GM23338 (cell line): ENCODE measurements at regions not wholly inside any gene's neighbourhood (a gene's known extent, or its start where the extent isn't known, plus 50 kb on each side); places are given as distances from the start of the nearest gene placed in this dataset.
A peak's percentile ranks its signal among the peaks of the same experiment; 100 is the strongest.

Experiments
- ATAC-seq: fragments of 200-7000 bp; cut with Tn5 transposase; 3 replicates; pipeline ENCODE4 v1.9.1; 2020
- DNase-seq: peaks from one replicate; pipeline ENCODE4 v3.0.0-alpha.2; 2015; ENCODE audit warnings: low spot score
- H2AFZ ChIP-seq: fragments of 200-600 bp; sonication (generic); 2 replicates; pipeline ENCODE4 v1.8.0; 2016; ENCODE audit warnings: antibody characterized with exemption, mild to moderate bottlenecking, moderate library complexity
- H3F3A ChIP-seq: fragments of 200-600 bp; sonication (generic); replicated peaks from 2 replicates; pipeline ENCODE4 v1.8.0; 2017; ENCODE audit warnings: antibody characterized with exemption, mixed run types, low read depth
- H3K27ac ChIP-seq: fragments of 200-600 bp; sonication (generic); 2 replicates; pipeline ENCODE4 v1.6.1; 2016; ENCODE audit warnings: low read depth
- H3K27me3 ChIP-seq: fragments of 200-600 bp; sonication (generic); 2 replicates; pipeline ENCODE4 v1.8.0; 2016; ENCODE audit warnings: mild to moderate bottlenecking, mixed run types, moderate library complexity; ENCODE audit not compliant: insufficient read depth
- H3K36me3 ChIP-seq: fragments of 200-600 bp; sonication (generic); 2 replicates; pipeline ENCODE4 v1.8.0; 2016; ENCODE audit warnings: mild to moderate bottlenecking; ENCODE audit not compliant: insufficient read depth
- H3K4me1 ChIP-seq: fragments of 200-600 bp; sonication (generic); 2 replicates; pipeline ENCODE4 v1.8.0; 2016; ENCODE audit warnings: mild to moderate bottlenecking, moderate library complexity; ENCODE audit not compliant: insufficient read depth
- H3K4me2 ChIP-seq: fragments of 200-600 bp; sonication (generic); 2 replicates; pipeline ENCODE4 v1.7.1; 2017; ENCODE audit warnings: mixed run types
- H3K4me3 ChIP-seq: fragments of 200-600 bp; sonication (generic); 2 replicates; pipeline ENCODE4 v1.6.1; 2016; ENCODE audit warnings: mixed run types
- H3K79me2 ChIP-seq: fragments of 200-600 bp; sonication (generic); replicated peaks from 2 replicates; pipeline ENCODE4 v1.8.0; 2017; ENCODE audit warnings: mild to moderate bottlenecking; ENCODE audit not compliant: insufficient read depth
- H3K9me2 ChIP-seq: fragments of 200-600 bp; sonication (generic); 2 replicates; pipeline ENCODE4 v1.8.0; 2017; ENCODE audit not compliant: insufficient read depth
- H4K20me1 ChIP-seq: fragments of 200-600 bp; sonication (generic); replicated peaks from 2 replicates; pipeline ENCODE4 v1.8.0; 2017; ENCODE audit warnings: mild to moderate bottlenecking; ENCODE audit not compliant: insufficient read depth
- H3K27ac Mint-ChIP-seq: 2 replicates; pipeline ENCODE4 v1.8.0; 2020; ENCODE audit warnings: inconsistent platforms, mild to moderate bottlenecking, moderate library complexity, mixed read lengths
- H3K27me3 Mint-ChIP-seq: 3 replicates; pipeline ENCODE4 v1.8.0; 2022; ENCODE audit warnings: low read depth, mild to moderate bottlenecking, moderate library complexity, mixed read lengths, inconsistent platforms; ENCODE audit not compliant: insufficient read depth, poor library complexity
- H3K36me3 Mint-ChIP-seq: 3 replicates; pipeline ENCODE4 v1.8.0; 2021; ENCODE audit warnings: low read depth, mild to moderate bottlenecking, inconsistent platforms, moderate library complexity, mixed read lengths
- H3K4me1 Mint-ChIP-seq: 3 replicates; pipeline ENCODE4 v1.8.0; 2020; ENCODE audit warnings: mild to moderate bottlenecking, inconsistent platforms, mixed read lengths
- H3K4me3 Mint-ChIP-seq: 3 replicates; pipeline ENCODE4 v1.8.0; 2021; ENCODE audit warnings: moderate library complexity, mild to moderate bottlenecking, inconsistent platforms, mixed read lengths
- H3K9me3 Mint-ChIP-seq: 3 replicates; pipeline ENCODE4 v1.8.0; 2020; ENCODE audit warnings: moderate library complexity, mild to moderate bottlenecking, inconsistent platforms, mixed read lengths
- CREB1 ChIP-seq: fragments of 250-450 bp; sonication (Bioruptor Pico); IDR thresholded peaks from 2 replicates; pipeline ENCODE4 v1.5.0; 2020; ENCODE audit warnings: low read depth, mild to moderate bottlenecking, moderate library complexity
- CTCF ChIP-seq, 2 experiments: fragments of 200-600 bp in 1 of 2; sonication (generic) in 1 of 2; conservative IDR thresholded peaks; 2 replicates each; pipeline versions ENCODE4 v1.5.1 to v1.6.1; 2016 to 2017; ENCODE audit warnings: antibody characterized with exemption in 2 of 2, low read depth in 2 of 2, mild to moderate bottlenecking in 2 of 2, moderate library complexity in 1 of 2
- ETS1 ChIP-seq: IDR thresholded peaks from 2 replicates; pipeline ENCODE4 v1.6.1; 2016; ENCODE audit warnings: antibody characterized with exemption
- EZH2 ChIP-seq: fragments of 200-600 bp; sonication (generic); IDR thresholded peaks from one replicate; pipeline ENCODE4 v1.8.0; 2017; ENCODE audit warnings: antibody characterized with exemption, mild to moderate bottlenecking, low read depth; ENCODE audit not compliant: unreplicated experiment
- EZH2phosphoT487 ChIP-seq: fragments of 200-600 bp; sonication (generic); IDR thresholded peaks from one replicate; pipeline ENCODE4 v1.8.1; 2018; ENCODE audit warnings: antibody characterized with exemption; ENCODE audit not compliant: unreplicated experiment
- JUNB ChIP-seq: IDR thresholded peaks from one replicate; pipeline ENCODE4 v1.6.1; 2016; ENCODE audit warnings: antibody characterized with exemption; ENCODE audit not compliant: unreplicated experiment
- NANOG ChIP-seq: IDR thresholded peaks from 2 replicates; pipeline ENCODE4 v1.6.1; 2016; ENCODE audit warnings: antibody characterized with exemption, borderline replicate concordance
- POLR2AphosphoS5 ChIP-seq: IDR thresholded peaks from 2 replicates; pipeline ENCODE4 v1.6.1; 2016; ENCODE audit warnings: antibody characterized with exemption, low read depth
- REST ChIP-seq: IDR thresholded peaks from one replicate; pipeline ENCODE4 v1.6.1; 2018; ENCODE audit warnings: antibody characterized with exemption; ENCODE audit not compliant: unreplicated experiment
- STAT1 ChIP-seq: IDR thresholded peaks from one replicate; pipeline ENCODE4 v1.6.1; 2016; ENCODE audit warnings: antibody characterized with exemption; ENCODE audit not compliant: unreplicated experiment
- ZNF114 ChIP-seq: fragments of 250-450 bp; sonication (Bioruptor Pico); IDR thresholded peaks from 2 replicates; pipeline ENCODE4 v1.5.0; 2020; ENCODE audit warnings: mild to moderate bottlenecking, moderate library complexity
- ZNF331 ChIP-seq: fragments of 250-450 bp; sonication (Bioruptor Pico); IDR thresholded peaks from 2 replicates; pipeline ENCODE4 v1.5.0; 2020; ENCODE audit warnings: low read depth, mild to moderate bottlenecking, moderate library complexity
- ZNF462 ChIP-seq: fragments of 250-450 bp; sonication (Bioruptor Pico); IDR thresholded peaks from 2 replicates; pipeline ENCODE4 v1.5.0; 2020; ENCODE audit warnings: mild to moderate bottlenecking, moderate library complexity

- Histone ChIP-seq H3K9me2 (no peaks in the 10 kb centered on the region; the same call in 1 of the 2 replicates), H4K20me1 (no peaks in the 10 kb centered on the region), H3K27me3 (no peaks in the 10 kb centered on the region), H3K79me2 (no peaks in the 10 kb centered on the region), H3K4me3 (no peak overlapping the region), H3K27ac (no peak overlapping the region), H3K4me2 (no peak overlapping the region), H3K36me3 (no peaks in the 10 kb centered on the region), H2AFZ (peak overlapping the region; percentile 64; the same call in 1 of the 2 replicates), H3F3A (no peaks in the 10 kb centered on the region), H3K4me1 (peaks cover 35% of the 10 kb centered on the region)
- no peak overlapping the region for H3K4me3 Mint-ChIP-seq
- peaks cover 30% of the 10 kb centered on the region for H3K9me3 Mint-ChIP-seq
- no peak overlapping the region for H3K27ac Mint-ChIP-seq
- ATAC-seq (no peak), DNase-seq (no peak)
- no peak for TF ChIP-seq CREB1
- TF ChIP-seq ETS1, result no peak
- no peak for TF ChIP-seq REST
- no peak for TF ChIP-seq CTCF (conservative IDR thresholded peaks at IDR 0.05; ENCODE audit: low read depth in 2 of 2)
- TF ChIP-seq NANOG, result no peak
- TF ChIP-seq ZNF114, result no peak
- TF ChIP-seq JUNB, result no peak
- no peak for TF ChIP-seq STAT1
- TF ChIP-seq EZH2phosphoT487, result no peak
- TF ChIP-seq POLR2AphosphoS5, result no peak
- TF ChIP-seq ZNF331 (CRISPR knock-in tag), result no peak
- TF ChIP-seq EZH2, result no peak
- TF ChIP-seq ZNF462 (CRISPR knock-in tag), result no peak
- H3K36me3 Mint-ChIP-seq, result peaks cover 63% of the 10 kb centered on the region
- peaks cover 2% of the 10 kb centered on the region for H3K27me3 Mint-ChIP-seq
- peaks cover 32% of the 10 kb centered on the region for H3K4me1 Mint-ChIP-seq
Observed at GRCh38 chr5:124462751-124463150, 283.7 kb downstream of the ZNF608 start.
